HUDEP-2 (cell line): ENCODE measurements at regions not wholly inside any gene's neighbourhood (a gene's known extent, or its start where the extent isn't known, plus 50 kb on each side); places are given as distances from the start of the nearest gene placed in this dataset.
"Not testable (repeated sequence)": the region's sequence is repeated elsewhere in the genome, so short reads cannot be mapped to it uniquely, and the experiment has no call there.

Source experiments
- DNase-seq, 76 experiments: peaks; one replicate each; lab custom pipeline; 2025; ENCODE audit not compliant: unreplicated experiment in 76 of 76; lab: John Stamatoyannopoulos, UW

DNA sequence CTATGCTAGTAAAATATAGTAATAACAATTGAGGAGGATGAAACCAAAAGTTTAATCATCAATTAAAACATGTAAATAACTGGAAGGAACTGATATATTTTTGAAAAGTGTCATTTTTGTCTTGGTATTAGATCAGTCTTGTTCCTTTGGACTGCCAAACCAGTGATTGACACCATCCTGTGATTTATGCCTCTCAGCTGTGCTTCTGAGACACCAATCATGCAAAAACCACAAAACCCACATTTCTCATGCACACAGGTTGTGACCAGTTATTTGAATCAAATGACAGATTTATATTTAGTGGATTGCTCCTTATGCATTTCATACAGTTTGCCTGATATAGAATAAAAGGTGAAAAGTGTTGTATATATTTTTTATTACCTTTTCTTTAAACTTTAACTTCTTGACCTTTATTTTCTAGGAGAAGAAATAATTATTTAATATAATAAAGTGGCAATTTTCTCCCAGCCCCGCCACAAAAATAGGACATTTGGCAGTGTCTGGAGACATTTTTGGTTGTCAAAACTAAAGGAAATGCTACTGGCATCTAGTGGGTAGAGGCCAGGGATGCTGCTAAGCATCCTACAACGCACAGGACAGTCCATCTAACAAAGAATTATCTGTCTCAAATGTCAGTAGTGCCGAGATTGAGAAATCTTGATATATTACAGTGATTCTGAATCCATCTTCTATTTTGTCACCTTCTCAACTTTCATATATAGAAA, 383.6 kb downstream of the BCKDHB start:
- DNase-seq: no peak

DNA sequence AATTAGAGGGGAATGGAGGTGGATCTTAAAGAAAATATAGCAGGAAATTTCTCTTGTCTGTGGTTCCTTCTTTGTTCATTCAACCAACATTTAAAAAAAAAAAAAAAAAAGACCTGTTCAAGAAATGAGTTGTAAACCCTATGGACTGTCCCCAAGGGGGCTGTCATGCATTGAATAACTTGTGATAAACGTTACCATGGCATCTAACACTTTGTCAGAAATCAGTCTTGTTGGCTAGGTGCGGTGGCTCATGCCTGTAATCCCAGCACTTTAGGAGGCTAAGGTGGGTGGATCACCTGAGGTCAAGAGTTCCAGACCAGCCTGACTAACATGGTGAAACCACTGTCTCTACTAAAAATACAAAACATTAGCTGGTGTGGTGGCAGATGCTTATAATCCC, 381.7 kb downstream of the BCKDHB start:
- DNase-seq: no peak

DNA sequence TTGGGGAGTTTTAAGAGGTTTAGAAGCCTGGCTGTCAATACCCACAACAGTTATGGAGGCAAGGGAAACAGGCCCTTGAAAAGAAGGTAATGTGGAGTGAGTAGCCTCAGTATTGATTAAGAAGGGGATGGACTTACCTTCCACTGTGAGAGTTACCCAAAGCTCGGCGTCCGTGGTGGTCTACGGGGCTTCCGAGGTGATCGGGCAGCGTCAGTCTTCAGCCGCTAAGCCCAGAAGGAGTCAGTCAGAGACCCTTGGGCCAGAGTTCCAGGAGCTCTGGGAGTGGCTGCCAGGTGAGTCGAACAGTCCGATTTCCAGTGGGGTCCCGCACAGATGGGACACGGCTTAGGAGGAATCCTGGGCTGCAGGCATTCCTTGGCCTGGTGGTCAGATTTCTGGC, 379.0 kb downstream of the BCKDHB start:
- not testable (repeated sequence) for DNase-seq

DNA sequence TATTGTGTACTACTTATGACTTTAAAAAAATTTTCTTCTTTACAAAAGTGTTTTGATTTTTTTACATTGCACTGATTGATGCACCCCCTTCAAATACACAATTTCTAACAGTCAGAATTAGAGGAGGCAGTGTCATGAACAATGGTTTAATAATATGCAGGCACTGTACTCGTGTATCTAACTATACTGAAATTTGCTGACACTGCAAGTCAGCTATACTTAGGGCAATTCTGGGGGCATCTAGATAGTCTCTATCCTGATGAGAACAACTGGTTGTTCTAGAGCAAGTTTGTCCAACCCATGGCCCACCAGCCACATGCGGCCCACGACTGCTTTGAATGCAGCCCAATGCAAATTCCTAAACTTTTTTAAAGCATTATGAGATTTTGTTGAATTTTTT, 375.6 kb downstream of the BCKDHB start:
- no peak for DNase-seq

DNA sequence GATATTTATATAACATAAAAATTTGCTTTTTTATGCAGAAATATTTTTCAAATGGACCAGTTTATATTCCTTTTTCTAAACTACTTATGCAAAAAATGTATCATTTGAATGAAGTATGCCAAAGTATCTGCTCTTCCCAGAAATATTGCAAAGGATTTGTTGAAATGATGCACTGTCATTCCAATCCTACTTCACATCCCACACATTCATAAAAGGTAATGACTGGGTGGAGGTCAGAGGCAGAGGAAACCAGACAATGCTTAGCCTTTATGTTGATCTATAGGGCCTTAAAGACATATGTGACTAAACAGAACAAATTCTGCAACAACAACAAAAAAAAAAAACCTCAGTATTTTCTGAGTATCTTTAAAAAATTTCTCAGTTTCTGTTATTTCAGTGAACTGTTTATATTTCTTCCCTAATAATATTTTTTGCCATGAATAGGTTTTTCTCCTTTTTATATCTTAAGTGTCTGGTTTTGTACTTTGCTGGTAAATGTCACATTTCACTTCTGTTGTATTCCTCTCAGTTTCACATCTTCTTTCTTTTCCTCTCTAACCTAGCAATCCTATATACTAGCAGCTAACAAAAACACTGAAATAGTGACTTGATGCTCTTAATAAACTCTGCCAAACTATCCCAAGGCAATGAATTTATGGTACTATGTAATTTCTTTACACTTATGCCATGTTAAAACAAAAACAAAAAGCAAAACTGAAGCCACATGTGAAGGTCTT, 374.1 kb downstream of the BCKDHB start:
- DNase-seq: no peak

DNA sequence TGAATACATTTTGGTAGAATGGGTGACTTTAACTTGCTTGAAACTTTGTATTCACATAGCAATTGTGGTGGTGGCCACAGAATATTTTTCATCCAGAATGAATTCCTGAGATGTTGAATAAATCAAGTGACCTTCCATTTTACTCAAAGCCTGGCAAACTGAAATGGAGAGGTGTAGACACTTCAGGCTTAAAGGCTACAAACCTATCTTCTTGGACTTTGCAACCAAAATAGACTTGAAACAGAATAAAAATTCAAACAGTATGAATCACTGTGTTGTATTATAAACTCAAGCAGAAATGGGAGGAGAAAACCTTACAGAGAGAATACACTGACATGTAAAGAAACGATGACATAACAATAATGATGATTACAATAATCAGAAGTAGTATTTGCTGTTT, 371.6 kb downstream of the BCKDHB start:
- no peak for DNase-seq

DNA sequence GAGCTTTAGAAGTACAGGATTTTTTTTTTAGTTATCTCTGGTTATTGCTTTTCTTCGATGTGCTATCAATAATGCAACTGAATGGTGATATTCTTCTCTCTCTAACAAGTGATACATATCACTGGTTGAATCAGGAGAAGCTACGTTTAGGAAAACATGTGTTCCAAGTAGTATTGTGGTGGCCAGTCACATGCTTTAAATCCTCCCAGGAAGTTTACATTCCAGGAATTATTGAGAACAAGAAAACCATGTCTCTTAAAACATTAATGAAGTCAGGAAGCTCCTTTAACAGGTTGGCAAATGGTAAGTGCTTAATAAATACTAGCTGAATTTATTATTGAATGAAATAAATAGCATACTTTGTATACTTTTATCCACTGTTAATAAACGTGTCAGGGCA, 371.1 kb downstream of the BCKDHB start:
- DNase-seq: no peak

DNA sequence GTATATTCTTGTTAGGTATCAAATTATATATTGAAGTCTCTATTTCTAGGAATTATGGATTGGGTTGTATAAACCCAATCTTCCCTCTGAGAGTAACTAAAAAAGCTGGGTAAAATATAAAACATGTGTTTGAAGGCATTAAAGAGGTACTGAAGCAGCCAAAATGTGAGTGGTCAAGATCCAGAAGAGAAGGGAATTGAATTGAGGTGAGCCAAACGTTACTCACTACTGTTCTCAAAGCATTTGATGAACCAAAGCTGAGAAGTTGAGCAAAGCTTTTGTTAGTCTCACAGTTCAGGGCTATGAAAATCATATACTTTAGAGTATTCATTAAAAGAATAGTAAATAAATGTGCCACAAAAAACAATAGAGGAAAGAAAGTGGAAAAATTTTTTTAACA, 365.8 kb downstream of the BCKDHB start:
- DNase-seq: no peak

DNA sequence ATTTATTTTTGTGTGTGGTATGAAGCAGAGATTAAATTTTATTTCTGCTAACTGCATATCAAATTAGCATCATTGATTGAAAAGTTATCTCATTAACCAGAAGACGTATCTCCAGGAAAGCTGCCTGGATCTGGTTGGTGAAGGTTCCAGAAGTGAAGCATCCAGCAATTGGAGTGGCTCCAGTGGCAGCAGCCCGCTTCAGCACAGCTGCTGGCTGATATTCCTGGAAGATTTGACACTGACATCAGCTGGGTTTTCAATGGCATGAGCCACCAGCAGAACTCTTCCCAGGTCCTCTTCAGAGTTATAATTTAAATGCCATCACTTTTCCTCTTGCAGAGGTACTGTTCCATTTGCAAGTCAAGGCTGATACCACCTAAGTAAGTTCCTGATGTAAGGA, 363.5 kb downstream of the BCKDHB start:
- DNase-seq: no peak

DNA sequence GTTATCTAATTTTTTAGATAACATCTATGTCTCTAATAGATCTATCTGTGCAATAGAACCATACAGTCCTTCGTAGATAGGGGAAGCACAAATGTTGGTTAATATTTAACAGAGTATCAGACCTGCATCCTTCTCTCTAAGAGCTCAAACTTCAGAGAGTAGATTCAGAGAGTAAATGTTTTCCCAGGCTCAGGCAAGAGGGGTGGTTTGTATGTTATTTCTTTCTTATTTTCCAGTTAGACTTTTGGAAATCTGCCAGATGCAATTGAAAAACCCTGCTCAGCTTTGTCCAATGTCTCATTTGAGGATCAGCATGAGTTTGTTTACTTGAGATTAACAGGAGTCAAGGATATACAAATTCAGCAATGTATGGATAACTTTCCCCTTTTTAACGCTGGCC, 361.9 kb downstream of the BCKDHB start:
- no peak for DNase-seq

DNA sequence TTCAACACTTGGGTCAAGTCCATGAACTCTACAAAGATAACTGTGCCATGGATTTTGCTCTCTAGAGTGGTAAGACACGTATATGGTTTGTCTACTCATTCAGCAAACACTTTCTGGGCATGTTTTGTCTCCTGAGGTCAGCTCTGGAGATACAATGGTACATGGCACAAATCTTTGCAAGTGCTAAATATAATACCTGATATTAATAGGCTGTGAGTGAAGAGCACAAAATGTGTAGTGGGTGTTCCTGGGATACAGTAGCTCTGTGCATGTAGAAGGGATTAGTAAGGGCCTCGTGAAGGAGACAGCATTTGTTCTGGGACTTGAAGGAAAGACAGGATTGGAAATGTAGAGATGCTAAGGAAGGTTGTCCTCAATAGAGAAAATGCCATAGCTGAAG, 360.9 kb downstream of the BCKDHB start:
- no peak for DNase-seq

DNA sequence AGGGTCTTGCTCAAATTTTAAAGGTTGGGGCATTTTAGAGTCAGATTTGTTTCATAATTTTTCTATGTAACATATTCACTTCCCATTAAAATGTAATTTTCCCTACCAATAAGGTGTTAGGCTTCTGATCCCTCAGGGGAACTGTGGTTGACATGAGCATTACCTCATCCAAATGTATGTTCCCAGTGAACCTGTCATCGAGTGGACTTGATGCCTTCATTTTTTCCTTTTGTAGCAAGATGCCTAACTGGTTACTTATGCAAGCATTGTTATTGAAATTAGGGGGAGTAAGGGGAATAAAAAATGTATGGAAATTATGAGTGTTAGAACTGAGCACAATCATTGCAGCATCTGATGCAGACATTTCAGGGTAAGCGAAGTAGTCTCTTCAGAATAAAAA, 360.5 kb downstream of the BCKDHB start:
- no peak for DNase-seq

DNA sequence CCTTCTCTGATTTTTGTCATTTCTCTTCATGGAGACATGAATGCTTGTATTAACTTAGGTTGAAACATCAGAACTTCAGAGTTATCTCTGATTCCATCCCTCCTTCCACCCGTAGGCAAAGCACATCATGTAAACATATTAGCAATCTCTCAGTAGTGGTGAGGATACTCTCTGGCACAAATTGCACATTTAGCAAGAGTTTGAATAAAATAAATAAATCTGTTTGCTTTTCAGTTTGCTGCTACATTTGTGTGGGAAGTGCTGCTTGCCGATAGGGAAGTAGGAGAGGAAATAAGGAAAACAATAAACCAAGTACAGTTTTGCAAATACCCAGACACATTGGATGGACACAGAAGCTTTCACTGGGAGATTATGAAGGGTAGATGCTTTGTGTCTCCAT, 359.0 kb downstream of the BCKDHB start:
- DNase-seq: no peak

DNA sequence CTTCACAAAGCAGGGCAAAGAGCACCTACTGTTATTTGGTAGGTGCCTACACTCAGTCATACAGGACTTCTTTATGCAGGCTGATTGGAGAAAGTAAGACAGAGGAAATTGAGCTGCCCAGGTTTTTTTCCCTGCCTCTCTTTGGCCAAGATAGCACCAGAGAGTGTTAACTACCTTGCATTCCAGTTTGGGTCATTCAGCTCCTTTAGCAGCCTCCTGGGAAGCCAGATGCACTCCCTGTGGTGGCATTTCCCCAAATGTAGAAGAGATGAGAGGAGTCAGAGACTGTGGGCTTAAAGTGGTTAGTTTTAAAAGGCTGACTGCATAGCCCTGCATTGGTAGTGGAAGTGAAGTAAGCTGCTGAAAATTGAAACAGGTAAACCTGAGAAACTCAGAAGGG, 358.4 kb downstream of the BCKDHB start:
- no peak for DNase-seq

DNA sequence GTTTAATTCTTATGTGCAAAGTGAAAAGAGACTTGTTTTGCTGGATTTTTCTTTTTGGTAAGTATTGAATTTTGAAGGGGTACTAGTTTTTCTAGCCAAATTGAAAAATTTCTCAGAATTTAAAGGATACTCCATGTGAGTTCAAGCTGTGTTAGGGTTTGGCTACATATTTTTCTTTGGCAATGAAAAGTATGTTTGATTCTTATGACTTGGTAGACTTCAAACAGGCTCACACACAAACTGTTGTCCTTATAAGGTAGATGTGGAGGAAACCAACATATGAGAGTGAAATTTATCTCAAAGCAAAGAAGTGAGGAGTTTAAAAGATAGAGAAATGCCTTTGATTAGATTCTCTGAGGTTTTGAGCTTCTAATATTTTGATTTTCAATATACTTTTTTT, 356.7 kb downstream of the BCKDHB start:
- DNase-seq: no peak

DNA sequence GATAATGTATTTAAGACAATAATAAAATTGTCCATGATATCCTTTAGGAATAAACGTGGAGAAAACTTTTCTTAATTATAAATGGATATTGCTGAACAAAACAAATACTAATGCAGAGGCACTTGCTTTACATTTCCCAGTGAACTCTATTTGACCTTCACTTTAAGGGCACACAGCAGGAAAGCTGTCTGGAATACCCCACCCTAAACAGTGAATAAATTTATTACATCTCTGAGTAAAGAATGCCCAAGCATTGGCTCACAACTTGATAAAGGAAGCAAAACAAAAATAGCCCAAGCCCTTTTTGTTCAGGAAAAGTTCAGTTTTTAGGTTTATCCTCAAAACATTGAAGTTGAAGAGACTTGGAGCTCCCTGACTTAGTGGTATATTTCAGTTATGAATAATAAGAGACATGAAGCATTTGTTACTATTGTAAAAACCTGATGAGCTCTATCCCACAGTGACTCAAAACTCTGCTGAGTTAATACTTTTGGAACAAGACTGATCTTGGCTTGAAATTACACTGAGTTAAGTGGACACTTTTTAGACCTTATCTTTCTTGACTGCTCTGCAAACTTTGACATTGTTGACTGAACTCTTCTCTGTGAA, 353.9 kb downstream of the BCKDHB start:
- DNase-seq: no peak

DNA sequence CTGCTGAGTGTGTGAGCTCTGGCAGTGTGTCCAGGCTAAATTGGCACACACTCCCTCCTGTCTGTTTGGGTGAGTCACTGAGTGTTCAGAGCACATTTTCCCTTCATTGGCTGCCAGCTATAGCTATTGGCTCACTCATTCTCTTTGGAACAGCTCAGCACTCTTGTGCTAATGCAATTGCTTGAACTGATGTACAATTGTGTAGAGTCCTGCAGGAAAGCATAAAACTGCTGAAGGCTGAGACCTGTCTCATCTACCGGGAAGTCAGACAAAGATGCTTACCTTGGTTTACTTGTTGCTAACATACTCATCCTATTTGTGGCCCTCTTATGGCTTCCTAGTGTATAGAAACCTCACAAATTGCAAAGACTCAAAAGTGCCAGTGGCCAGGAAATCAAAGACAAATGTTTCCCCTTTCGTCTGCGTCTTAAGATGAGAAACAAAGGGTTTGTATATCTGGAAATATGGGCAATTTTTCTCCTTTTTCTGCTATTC, 351.0 kb downstream of the BCKDHB start:
- DNase-seq: peak in 11 of 76 experiments; percentile 2 to 56 (median 32)

DNA sequence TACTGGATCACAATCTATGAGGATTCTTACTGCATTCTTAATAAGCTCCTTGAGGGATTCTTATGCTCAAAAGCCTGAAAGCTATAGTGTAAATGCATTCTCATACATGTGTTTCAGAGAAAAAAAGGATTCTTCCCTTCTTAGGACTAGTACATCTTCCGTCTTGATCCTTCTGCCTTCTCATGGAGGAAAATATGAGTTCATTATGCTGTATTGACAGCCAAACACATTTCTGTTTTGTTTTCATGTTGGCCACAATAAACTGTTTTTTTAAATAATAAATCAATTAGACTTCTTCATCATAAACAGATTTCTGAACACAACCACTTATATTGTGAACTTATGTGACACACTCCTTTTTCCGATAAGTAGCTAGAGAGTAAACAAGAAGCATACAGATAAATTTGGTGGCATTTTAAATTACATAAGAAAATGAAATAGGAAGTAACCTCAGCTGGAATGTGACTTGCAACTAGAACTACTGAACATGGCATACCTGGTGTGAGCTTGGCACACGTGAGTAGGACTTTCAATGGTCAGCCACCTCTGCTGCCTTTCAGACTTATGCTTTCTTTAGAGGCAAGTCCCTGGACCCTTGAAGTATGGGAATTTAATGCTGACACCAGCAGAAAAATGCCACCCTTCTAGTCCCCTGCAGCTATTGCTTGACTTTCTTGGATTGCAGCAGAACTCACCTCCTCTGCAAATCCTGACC, 350.4 kb downstream of the BCKDHB start:
- no peak for DNase-seq

DNA sequence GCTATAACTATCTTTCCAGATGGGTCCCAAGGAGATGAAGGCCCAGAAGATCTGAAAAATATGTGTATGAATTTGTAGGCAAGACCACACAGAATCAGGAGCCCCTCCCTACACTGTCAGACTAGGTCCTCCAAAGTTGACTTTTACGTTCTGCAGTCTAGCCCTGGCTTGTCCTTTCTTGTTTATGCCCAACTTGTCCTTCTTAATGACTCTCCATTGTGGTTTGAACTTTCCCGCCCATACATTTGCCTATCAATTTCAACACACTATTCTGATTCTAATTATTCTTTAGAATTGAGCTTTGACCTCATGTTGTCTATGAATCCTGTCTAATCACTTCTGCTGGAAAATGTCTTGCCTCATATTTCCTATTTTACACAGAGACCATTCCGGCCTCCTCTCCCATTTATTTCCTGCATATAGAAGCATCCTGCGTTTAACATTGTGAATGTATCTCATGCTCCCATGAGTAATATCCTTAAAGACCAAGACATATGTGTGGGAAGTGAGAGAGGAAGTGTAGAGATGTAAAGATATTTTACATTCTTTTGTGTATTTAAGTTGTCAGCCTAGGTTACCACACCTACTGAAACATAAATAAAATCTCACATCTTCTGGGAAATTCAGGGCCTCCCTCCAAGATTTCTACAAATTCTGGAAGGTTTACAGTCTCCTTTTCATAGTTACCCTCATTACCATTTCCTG, 348.3 kb downstream of the BCKDHB start:
- DNase-seq: no peak

DNA sequence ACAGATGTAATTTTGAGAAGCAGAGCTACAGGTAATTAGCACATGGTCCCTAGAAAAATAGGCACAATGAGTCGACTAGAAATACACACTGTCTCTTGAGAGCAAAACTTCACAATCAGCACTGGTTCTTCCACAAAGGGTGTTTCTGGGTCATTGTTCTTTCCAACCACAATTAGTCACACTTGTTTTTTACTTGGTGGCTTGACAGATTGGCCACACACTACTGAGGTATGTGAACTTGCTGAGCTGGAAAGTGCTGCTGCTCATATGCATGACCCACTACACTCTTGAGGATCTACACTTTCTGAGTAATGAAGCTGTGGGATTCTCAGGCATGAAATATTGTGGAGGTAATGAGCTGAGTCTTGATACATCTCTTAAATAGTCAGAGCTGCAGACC, 347.7 kb downstream of the BCKDHB start:
- DNase-seq: peak in 2 of 76 experiments; percentile 30 to 40

DNA sequence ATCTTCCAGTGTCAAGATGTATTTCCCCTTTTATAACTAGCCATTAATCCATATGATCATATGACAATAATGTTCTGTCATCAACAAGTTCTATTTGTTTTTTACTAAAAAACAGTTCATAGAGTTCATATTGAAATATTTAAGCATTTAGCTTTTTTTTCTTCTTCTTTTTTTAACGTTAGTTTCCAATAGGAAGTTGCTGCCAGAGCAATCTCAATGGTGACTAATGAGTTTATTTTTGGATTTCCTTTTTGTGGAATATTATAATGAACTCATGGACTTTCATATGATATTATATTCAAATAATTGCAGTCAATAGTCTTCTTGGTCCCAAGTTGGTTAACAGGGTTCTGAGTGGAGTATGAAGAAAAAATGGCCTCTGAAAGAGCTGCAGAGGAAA, 343.3 kb downstream of the BCKDHB start:
- DNase-seq: no peak
